Naive thymus-derived CD4-positive, alpha-beta T cell (primary cell): ENCODE measurements at regions not wholly inside any gene's neighbourhood (a gene's known extent, or its start where the extent isn't known, plus 50 kb on each side); places are given as distances from the start of the nearest gene placed in this dataset.
"Not testable (repeated sequence)": the region's sequence is repeated elsewhere in the genome, so short reads cannot be mapped to it uniquely, and the experiment has no call there.

ENCODE experiments used
- ATAC-seq: fragments of 150-1000 bp; cut with Tn5 transposase; 2 replicates; pipeline ENCODE4 v1.10.0; 2021; ENCODE audit warnings: mild to moderate bottlenecking, moderate library complexity
- CTCF ChIA-PET: fragments of 350-600 bp; sonication (Branson Sonifier 250); formaldehyde crosslinking; loops from one replicate; lab custom pipeline; 2021; ENCODE audit warnings: antibody characterized with exemption; lab: Charles Lee
- POLR2A ChIA-PET: fragments of 350-600 bp; sonication (Branson Sonifier 250); formaldehyde crosslinking; loops from one replicate; lab custom pipeline; 2021; ENCODE audit warnings: antibody characterized with exemption, inconsistent platforms; lab: Charles Lee
- DNase-seq, 9 donors: peaks; one replicate each; pipeline versions ENCODE4 v3.0.0 to v3.0.0-alpha.2; 2020 to 2022; ENCODE audit warnings: mixed read lengths in 1 of 9
- H3K27ac ChIP-seq: one replicate; pipeline ENCODE4 v1.7.0; 2013; ENCODE audit warnings: mild to moderate bottlenecking, low read depth, low read length, moderate library complexity
- H3K27me3 ChIP-seq, 2 donors: one replicate each; pipeline ENCODE4 v1.7.0; 2013; ENCODE audit warnings: low read length in 2 of 2, mild to moderate bottlenecking in 2 of 2, moderate library complexity in 2 of 2; ENCODE audit not compliant: control insufficient read depth in 2 of 2, insufficient read depth in 2 of 2
- H3K36me3 ChIP-seq, 3 experiments: 1 replicate in 2 of 3; 2 replicates in 1 of 3; pipeline ENCODE4 v1.7.0; 2013; ENCODE audit warnings: low read length in 3 of 3, mild to moderate bottlenecking in 3 of 3, moderate library complexity in 1 of 3; ENCODE audit not compliant: insufficient read depth in 3 of 3, control insufficient read depth in 2 of 3
- H3K4me1 ChIP-seq, 2 donors: one replicate each; pipeline ENCODE4 v1.7.0; 2013; ENCODE audit warnings: low read length in 2 of 2, mild to moderate bottlenecking in 2 of 2, moderate library complexity in 1 of 2; ENCODE audit not compliant: control insufficient read depth in 2 of 2, insufficient read depth in 2 of 2
- H3K4me3 ChIP-seq: 2 replicates; pipeline ENCODE4 v1.7.0; 2013; ENCODE audit warnings: mild to moderate bottlenecking, low read length
- H3K9me3 ChIP-seq, 3 experiments: 1 replicate in 2 of 3; 2 replicates in 1 of 3; pipeline ENCODE4 v1.7.0; 2013; ENCODE audit warnings: low read length in 3 of 3; ENCODE audit not compliant: control insufficient read depth in 2 of 3
- H3K27ac Mint-ChIP-seq, 9 donors: one replicate each; pipeline ENCODE4 v1.8.0; 2020 to 2022; ENCODE audit warnings: mixed read lengths in 9 of 9, mild to moderate bottlenecking in 8 of 9, moderate library complexity in 5 of 9, inconsistent platforms in 2 of 9
- H3K27me3 Mint-ChIP-seq, 5 donors: one replicate each; pipeline ENCODE4 v1.8.0; 2021 to 2022; ENCODE audit warnings: mixed read lengths in 5 of 5, mild to moderate bottlenecking in 1 of 5
- H3K36me3 Mint-ChIP-seq, 5 donors: one replicate each; pipeline ENCODE4 v1.8.0; 2020 to 2022; ENCODE audit warnings: mixed read lengths in 5 of 5, mild to moderate bottlenecking in 3 of 5, inconsistent platforms in 1 of 5
- H3K4me1 Mint-ChIP-seq, 7 donors: one replicate each; pipeline ENCODE4 v1.8.0; 2020 to 2022; ENCODE audit warnings: mixed read lengths in 7 of 7, mild to moderate bottlenecking in 3 of 7, inconsistent platforms in 1 of 7
- H3K4me3 Mint-ChIP-seq, 10 donors: one replicate each; pipeline ENCODE4 v1.8.0; 2020 to 2022; ENCODE audit warnings: mild to moderate bottlenecking in 10 of 10, mixed read lengths in 10 of 10, moderate library complexity in 6 of 10, inconsistent platforms in 2 of 10
- H3K9me3 Mint-ChIP-seq, 11 donors: one replicate each; pipeline ENCODE4 v1.8.0; 2020 to 2022; ENCODE audit warnings: mixed read lengths in 11 of 11, mild to moderate bottlenecking in 4 of 11, inconsistent platforms in 1 of 11, moderate library complexity in 1 of 11
- intact Hi-C, 2 donors: fragments of 100-400 bp; cut with micrococcal nuclease; formaldehyde crosslinking; loops; one replicate each; pipeline ENCODE4 v1.15.1; 2023

GRCh38 chrX:45992402-45993123 is 552.7 kb downstream of the ZNF674 start:
- no peak overlapping the region for H3K4me3 ChIP-seq
- no peak overlapping the region for H3K27ac Mint-ChIP-seq
- ATAC-seq = no peak
- H3K27ac ChIP-seq = no peak overlapping the region
- H3K27me3 ChIP-seq = no peaks in the 10 kb centered on the region
- H3K4me1 ChIP-seq = no peaks in the 10 kb centered on the region
- ChIA-PET POLR2A (no interaction called here), CTCF (no interaction called here)
- H3K9me3 ChIP-seq = no peaks in the 10 kb centered on the region
- H3K36me3 Mint-ChIP-seq = no peaks in the 10 kb centered on the region
- H3K9me3 Mint-ChIP-seq = peaks cover 0 to 28% (median 7%) of the 10 kb centered on the region in 11 donors
- H3K36me3 ChIP-seq = no peaks in the 10 kb centered on the region
- no peak overlapping the region for H3K4me3 Mint-ChIP-seq
- no peaks in the 10 kb centered on the region for H3K4me1 Mint-ChIP-seq
- DNase-seq = no peak
- intact Hi-C loops = no loop called here
- no peaks in the 10 kb centered on the region for H3K27me3 Mint-ChIP-seq

- Histone ChIP-seq H3K9me3 (no peaks in the 10 kb centered on the region), H3K27ac (no peak overlapping the region), H3K4me3 (no peak overlapping the region), H3K4me1 (no peaks in the 10 kb centered on the region), H3K27me3 (no peaks in the 10 kb centered on the region), H3K36me3 (no peaks in the 10 kb centered on the region)
- Mint-ChIP-seq H3K4me3 (no peak overlapping the region), H3K9me3 (peaks cover 0 to 6% (median 2%) of the 10 kb centered on the region in 11 donors), H3K27ac (no peak overlapping the region), H3K4me1 (no peaks in the 10 kb centered on the region), H3K36me3 (peaks cover 0 to 4% (median 0%) of the 10 kb centered on the region in 5 donors), H3K27me3 (no peaks in the 10 kb centered on the region)
- ATAC-seq (no peak), DNase-seq (no peak)
- ChIA-PET POLR2A (no interaction called here), CTCF (no interaction called here)
- intact Hi-C loops = no loop called here
Observed at GRCh38 chrX:45986971-45987370, 558.2 kb downstream of the ZNF674 start.

GRCh38 chrX:45986081-45986480 is 559.1 kb downstream of the ZNF674 start:
- Mint-ChIP-seq H3K27ac (no peak overlapping the region), H3K9me3 (peaks cover 0 to 9% (median 0%) of the 10 kb centered on the region in 11 donors), H3K4me1 (no peaks in the 10 kb centered on the region), H3K36me3 (peaks cover 0 to 4% (median 0%) of the 10 kb centered on the region in 5 donors), H3K27me3 (no peaks in the 10 kb centered on the region), H3K4me3 (no peak overlapping the region)
- H3K4me3 ChIP-seq = no peak overlapping the region
- no peaks in the 10 kb centered on the region for H3K27me3 ChIP-seq
- ChIA-PET CTCF (no interaction called here), POLR2A (no interaction called here)
- H3K27ac ChIP-seq = no peak overlapping the region
- H3K9me3 ChIP-seq = no peaks in the 10 kb centered on the region
- no peaks in the 10 kb centered on the region for H3K4me1 ChIP-seq
- DNase-seq (no peak), ATAC-seq (no peak)
- intact Hi-C loops = no loop called here
- no peaks in the 10 kb centered on the region for H3K36me3 ChIP-seq

GRCh38 chrX:45982958-45983727 is 562.1 kb downstream of the ZNF674 start:
- H3K9me3 Mint-ChIP-seq, H3K4me1 ChIP-seq, DNase-seq, ATAC-seq, POLR2A ChIA-PET, H3K4me1 Mint-ChIP-seq, H3K9me3 ChIP-seq, CTCF ChIA-PET, H3K27me3 Mint-ChIP-seq, H3K36me3 ChIP-seq, H3K4me3 ChIP-seq, H3K36me3 Mint-ChIP-seq, intact Hi-C loops, H3K27me3 ChIP-seq, H3K27ac ChIP-seq, H3K4me3 Mint-ChIP-seq, H3K27ac Mint-ChIP-seq: not testable (repeated sequence)

DNA sequence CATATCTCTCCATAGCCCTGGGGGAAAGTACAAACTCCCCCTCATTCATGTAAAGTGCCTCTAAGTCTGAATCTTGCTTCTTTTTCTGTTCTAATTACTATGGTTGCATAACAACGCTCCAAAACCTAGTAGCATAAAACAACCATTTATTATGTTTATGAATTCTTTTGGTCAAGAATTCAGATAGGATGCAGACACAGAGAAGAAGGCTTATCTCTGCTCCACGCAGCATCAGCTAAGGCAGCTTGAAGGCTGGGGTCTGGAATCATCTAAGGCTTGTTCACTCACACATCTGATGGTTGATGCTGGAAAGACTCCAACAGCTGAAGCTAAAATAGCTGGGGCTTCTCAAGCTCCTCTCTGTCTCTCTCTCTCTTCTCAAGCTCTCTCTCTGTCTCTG is 564.5 kb downstream of the ZNF674 start:
- no peaks in the 10 kb centered on the region for H3K4me1 Mint-ChIP-seq
- no peaks in the 10 kb centered on the region for H3K9me3 ChIP-seq
- no peaks in the 10 kb centered on the region for H3K27me3 ChIP-seq
- H3K4me3 ChIP-seq = no peak overlapping the region
- H3K27ac Mint-ChIP-seq = no peak overlapping the region
- ChIA-PET CTCF (no interaction called here), POLR2A (no interaction called here)
- H3K36me3 Mint-ChIP-seq = peaks cover 0 to 4% (median 0%) of the 10 kb centered on the region in 5 donors
- peaks cover 0 to 9% (median 0%) of the 10 kb centered on the region in 11 donors for H3K9me3 Mint-ChIP-seq
- H3K36me3 ChIP-seq = no peaks in the 10 kb centered on the region
- intact Hi-C loops = no loop called here
- ATAC-seq (no peak), DNase-seq (no peak)
- no peaks in the 10 kb centered on the region for H3K4me1 ChIP-seq
- H3K27ac ChIP-seq = no peak overlapping the region
- H3K27me3 Mint-ChIP-seq = peaks cover 0 to 7% (median 0%) of the 10 kb centered on the region in 5 donors
- no peak overlapping the region for H3K4me3 Mint-ChIP-seq

DNA sequence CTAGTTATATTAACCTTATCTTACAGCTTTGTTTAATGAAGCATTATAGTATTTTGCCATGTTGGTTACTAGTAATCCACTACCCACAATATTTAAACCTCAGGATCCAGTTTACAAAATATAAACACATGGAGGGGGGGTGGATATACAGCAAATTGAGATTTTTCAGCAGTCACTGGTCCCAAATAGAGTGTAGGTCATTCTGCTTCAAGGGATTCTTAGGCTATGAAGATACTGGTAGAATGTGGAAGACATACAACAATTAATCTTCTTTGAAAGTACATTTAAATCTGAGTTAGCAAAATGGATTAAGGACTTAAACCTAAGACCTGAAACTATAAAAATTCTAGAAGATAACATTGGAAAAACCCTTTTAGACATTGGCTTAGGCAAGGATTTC is 569.6 kb downstream of the ZNF674 start:
- ATAC-seq (no peak), DNase-seq (no peak)
- Histone ChIP-seq H3K27me3 (no peaks in the 10 kb centered on the region), H3K27ac (no peak overlapping the region), H3K4me1 (no peaks in the 10 kb centered on the region), H3K9me3 (no peaks in the 10 kb centered on the region), H3K36me3 (no peaks in the 10 kb centered on the region), H3K4me3 (no peak overlapping the region)
- Mint-ChIP-seq H3K9me3 (peaks cover 0 to 2% (median 0%) of the 10 kb centered on the region in 11 donors), H3K36me3 (peaks cover 0 to 4% (median 0%) of the 10 kb centered on the region in 5 donors), H3K4me1 (no peaks in the 10 kb centered on the region), H3K27me3 (peaks cover 0 to 7% (median 0%) of the 10 kb centered on the region in 5 donors), H3K27ac (no peak overlapping the region), H3K4me3 (no peak overlapping the region)
- intact Hi-C loops = no loop called here
- POLR2A ChIA-PET = no interaction called here
- CTCF ChIA-PET = no interaction called here
